ENCODE measurements at regions not wholly inside any gene's neighbourhood (a gene's known extent, or its start where the extent isn't known, plus 50 kb on each side); places are given as distances from the start of the nearest gene placed in this dataset.

DNA sequence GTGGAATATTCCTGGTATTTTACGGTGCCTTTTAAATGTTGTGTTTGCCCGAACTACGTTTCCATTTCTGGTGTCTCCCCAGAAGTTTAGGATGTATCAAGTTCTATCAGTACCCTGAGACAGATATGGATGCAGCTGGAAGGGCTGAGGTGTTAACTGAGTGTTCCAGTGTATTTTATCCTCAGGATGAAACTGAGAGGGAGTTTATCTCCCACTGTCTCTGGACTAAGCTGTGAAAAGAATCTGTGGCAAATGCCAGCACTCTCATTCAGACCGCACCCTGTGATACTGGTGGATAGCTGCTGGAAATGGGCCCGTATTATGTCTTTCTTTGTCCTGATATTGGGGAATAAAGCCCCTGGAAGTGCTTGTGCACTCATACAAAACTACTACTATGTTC is 887.2 kb upstream of the TYRP1 start:
- no peak overlapping the region for H3K27ac ChIP-seq
- no peaks in the 10 kb centered on the region for H3K4me1 ChIP-seq
- no peak for DNase-seq
- intact Hi-C loops (cut with DNase I; ENCODE audit: low total_unique reads) = no loop called here
- H3K36me3 ChIP-seq = no peaks in the 10 kb centered on the region
- no peak overlapping the region for H3K4me3 ChIP-seq
- no peaks in the 10 kb centered on the region for H3K27me3 ChIP-seq
- no peak for TF ChIP-seq CTCF (IDR thresholded peaks at IDR 0.05)
- peaks cover 0 to 3% (median 0%) of the 10 kb centered on the region in 3 donors for H3K9me3 ChIP-seq

GRCh38 chr9:11821306-11821975 is 871.7 kb upstream of the TYRP1 start:
- Histone ChIP-seq H3K27ac (no peak overlapping the region), H3K27me3 (no peaks in the 10 kb centered on the region), H3K4me1 (no peaks in the 10 kb centered on the region), H3K9me3 (no peaks in the 10 kb centered on the region), H3K36me3 (no peaks in the 10 kb centered on the region), H3K4me3 (no peak overlapping the region)
- no peak for TF ChIP-seq CTCF (IDR thresholded peaks at IDR 0.05)
- no peak for DNase-seq
- intact Hi-C loops (cut with DNase I; ENCODE audit: low total_unique reads) = no loop called here

- Histone ChIP-seq H3K27ac (no peak overlapping the region), H3K36me3 (no peaks in the 10 kb centered on the region), H3K4me3 (no peak overlapping the region), H3K4me1 (no peaks in the 10 kb centered on the region), H3K27me3 (no peaks in the 10 kb centered on the region), H3K9me3 (no peaks in the 10 kb centered on the region)
- DNase-seq = no peak
- no peak for TF ChIP-seq CTCF (IDR thresholded peaks at IDR 0.05)
- intact Hi-C loops (cut with DNase I; ENCODE audit: low total_unique reads) = no loop called here
Measured at GRCh38 chr9:11828201-11828600, 865.0 kb upstream of the TYRP1 start.

- Histone ChIP-seq H3K4me1 (no peaks in the 10 kb centered on the region), H3K9me3 (no peaks in the 10 kb centered on the region), H3K36me3 (no peaks in the 10 kb centered on the region), H3K27me3 (no peaks in the 10 kb centered on the region), H3K4me3 (no peak overlapping the region), H3K27ac (no peak overlapping the region)
- no peak for TF ChIP-seq CTCF (IDR thresholded peaks at IDR 0.05)
- intact Hi-C loops (cut with DNase I; ENCODE audit: low total_unique reads) = no loop called here
- DNase-seq = no peak
Measured at GRCh38 chr9:11833056-11833455, 860.1 kb upstream of the TYRP1 start.

- Histone ChIP-seq H3K27me3 (no peaks in the 10 kb centered on the region), H3K36me3 (no peaks in the 10 kb centered on the region), H3K4me1 (no peaks in the 10 kb centered on the region), H3K9me3 (no peaks in the 10 kb centered on the region), H3K4me3 (no peak overlapping the region), H3K27ac (no peak overlapping the region)
- no peak for TF ChIP-seq CTCF (IDR thresholded peaks at IDR 0.05)
- intact Hi-C loops (cut with DNase I; ENCODE audit: low total_unique reads) = no loop called here
- no peak for DNase-seq
Measured at GRCh38 chr9:11868795-11869194, 824.4 kb upstream of the TYRP1 start.

- no peak for TF ChIP-seq CTCF (IDR thresholded peaks at IDR 0.05)
- Histone ChIP-seq H3K27ac (no peak overlapping the region), H3K4me1 (no peaks in the 10 kb centered on the region), H3K9me3 (no peaks in the 10 kb centered on the region), H3K4me3 (no peak overlapping the region), H3K36me3 (no peaks in the 10 kb centered on the region), H3K27me3 (no peaks in the 10 kb centered on the region)
- no peak for DNase-seq
- intact Hi-C loops (cut with DNase I; ENCODE audit: low total_unique reads) = no loop called here
Measured at GRCh38 chr9:11871852-11872251, 821.3 kb upstream of the TYRP1 start.

Data from tibial artery (tissue), 4 donors.